IMR-90 (cell line): ENCODE measurements at regions not wholly inside any gene's neighbourhood (a gene's known extent, or its start where the extent isn't known, plus 50 kb on each side); places are given as distances from the start of the nearest gene placed in this dataset.

ENCODE experiments used
- ATAC-seq: fragments of 200-7000 bp; cut with Tn5 transposase; 2 replicates; pipeline ENCODE4 v1.9.1; 2020; ENCODE audit warnings: low read depth, mild to moderate bottlenecking, moderate library complexity
- BruUV-seq: library from RNA; stranded (reverse); fragments of 400-500 nt; replicated peaks from 2 replicates; lab custom pipeline; 2021; lab: Mats Ljungman, UMichigan
- CTCF ChIA-PET: fragments of 300-600 bp; formaldehyde crosslinking; extraction: SDS; loops from one replicate; lab custom pipeline; 2021; ENCODE audit warnings: antibody characterized with exemption; lab: Yijun Ruan, JAX
- POLR2A ChIA-PET: fragments of 300-600 bp; sonication (Branson Sonifier 250); formaldehyde crosslinking; loops from one replicate; lab custom pipeline; 2022; ENCODE audit warnings: antibody characterized with exemption; ENCODE audit not compliant: unreplicated experiment; lab: Charles Lee
- DNase-seq: peaks from one replicate; pipeline ENCODE4 v3.0.0; 2013
- H2AFZ ChIP-seq: replicated peaks from 2 replicates; pipeline ENCODE3; 2013; ENCODE audit warnings: low read length, mild to moderate bottlenecking; ENCODE audit not compliant: poor library complexity
- H2AK5ac ChIP-seq: 2 replicates; pipeline ENCODE4 v1.6.1; 2013; ENCODE audit warnings: low read depth, low read length, inconsistent platforms
- H2AK9ac ChIP-seq: replicated peaks from 2 replicates; pipeline ENCODE3; 2013; ENCODE audit warnings: mild to moderate bottlenecking, low read depth, low read length, moderate library complexity; ENCODE audit not compliant: poor library complexity
- H2BK120ac ChIP-seq: 2 replicates; pipeline ENCODE4 v1.6.1; 2013; ENCODE audit warnings: low read depth, low read length, inconsistent platforms
- H2BK15ac ChIP-seq: 3 replicates; pipeline ENCODE4 v1.6.1; 2013; ENCODE audit warnings: low read depth, low read length, inconsistent platforms
- H2BK20ac ChIP-seq: 2 replicates; pipeline ENCODE4 v1.6.1; 2013; ENCODE audit warnings: low read depth, mild to moderate bottlenecking, inconsistent platforms, low read length, moderate library complexity
- H2BK5ac ChIP-seq: 2 replicates; pipeline ENCODE4 v1.6.1; 2013; ENCODE audit warnings: mild to moderate bottlenecking, low read depth, low read length, inconsistent platforms; ENCODE audit not compliant: poor library complexity, severe bottlenecking
- H3K14ac ChIP-seq: replicated peaks from 2 replicates; pipeline ENCODE4 v1.6.1; 2013; ENCODE audit warnings: low read depth, low read length, inconsistent platforms
- H3K18ac ChIP-seq: 2 replicates; pipeline ENCODE4 v1.6.1; 2013; ENCODE audit warnings: low read depth, low read length, control low read depth
- H3K23ac ChIP-seq: 2 replicates; pipeline ENCODE4 v1.6.1; 2013; ENCODE audit warnings: low read depth, low read length, inconsistent platforms
- H3K27ac ChIP-seq: 2 replicates; pipeline ENCODE4 v1.5.1; 2013; ENCODE audit warnings: mild to moderate bottlenecking, control low read depth, low read length; ENCODE audit not compliant: insufficient read depth
- H3K27me3 ChIP-seq: 2 replicates; pipeline ENCODE4 v1.6.1; 2013; ENCODE audit warnings: low read length; ENCODE audit not compliant: control insufficient read depth, insufficient read depth
- H3K36me3 ChIP-seq: 2 replicates; pipeline ENCODE4 v1.6.1; 2013; ENCODE audit warnings: low read length, mixed read lengths; ENCODE audit not compliant: control insufficient read depth, insufficient read depth
- H3K4ac ChIP-seq: 2 replicates; pipeline ENCODE4 v1.6.1; 2013; ENCODE audit warnings: low read depth, low read length, inconsistent platforms
- H3K4me1 ChIP-seq: 2 replicates; pipeline ENCODE4 v1.6.1; 2013; ENCODE audit warnings: low read length, mixed read lengths; ENCODE audit not compliant: control insufficient read depth, insufficient read depth
- H3K4me2 ChIP-seq: 2 replicates; pipeline ENCODE4 v1.6.1; 2013; ENCODE audit warnings: low read depth, mild to moderate bottlenecking, control low read depth, low read length, moderate library complexity
- H3K4me3 ChIP-seq: 2 replicates; pipeline ENCODE4 v1.5.1; 2013; ENCODE audit warnings: low read depth, mild to moderate bottlenecking, control low read depth, low read length, moderate library complexity; ENCODE audit not compliant: insufficient read depth
- H3K56ac ChIP-seq: 2 replicates; pipeline ENCODE4 v1.6.1; 2013; ENCODE audit warnings: low read length, inconsistent platforms; ENCODE audit not compliant: insufficient read depth; ENCODE audit errors: extremely low read depth
- H3K79me1 ChIP-seq, 2 experiments: 2 replicates each; pipeline ENCODE4 v1.6.1; 2013; ENCODE audit warnings: low read length in 2 of 2, inconsistent platforms in 1 of 2, low read depth in 1 of 2
- H3K9ac ChIP-seq: 2 replicates; pipeline ENCODE4 v1.6.1; 2013; ENCODE audit warnings: low read depth, low read length, control low read depth
- H3K9me1 ChIP-seq: 2 replicates; pipeline ENCODE4 v1.6.1; 2013; ENCODE audit warnings: low read length, inconsistent platforms; ENCODE audit not compliant: insufficient read depth
- H3K9me3 ChIP-seq: 2 replicates; pipeline ENCODE4 v1.6.1; 2013; ENCODE audit warnings: low read length; ENCODE audit not compliant: control insufficient read depth, insufficient read depth
- H4K20me1 ChIP-seq: 2 replicates; pipeline ENCODE4 v1.6.1; 2013; ENCODE audit warnings: low read length, inconsistent platforms; ENCODE audit not compliant: insufficient read depth
- H4K5ac ChIP-seq: 2 replicates; pipeline ENCODE4 v1.6.1; 2013; ENCODE audit warnings: mild to moderate bottlenecking, low read depth, low read length, control low read depth
- H4K8ac ChIP-seq, 2 experiments: 2 replicates each; pipeline ENCODE4 v1.6.1; 2013; ENCODE audit warnings: low read depth in 2 of 2, low read length in 2 of 2, control low read depth in 1 of 2, inconsistent platforms in 1 of 2
- H4K91ac ChIP-seq: 2 replicates; pipeline ENCODE4 v1.6.1; 2013; ENCODE audit warnings: low read depth, low read length, inconsistent platforms; ENCODE audit not compliant: insufficient read depth
- CEBPB ChIP-seq: IDR thresholded peaks from 2 replicates; pipeline ENCODE4 v1.6.1; 2012; ENCODE audit warnings: low read depth, low read length, improper control_type of control experiment
- FOS ChIP-seq: fragments of 150-350 bp; IDR thresholded peaks from 2 replicates; pipeline ENCODE4 v1.6.1; 2016; ENCODE audit warnings: low read depth, low read length
- MAZ ChIP-seq: IDR thresholded peaks from 2 replicates; pipeline ENCODE4 v1.6.1; 2012; ENCODE audit warnings: low read depth, mild to moderate bottlenecking, low read length, improper control_type of control experiment, moderate library complexity, borderline replicate concordance
- NFE2L2 ChIP-seq: fragments of 150-350 bp; IDR thresholded peaks from 2 replicates; pipeline ENCODE4 v1.6.1; 2016; ENCODE audit warnings: low read depth, mild to moderate bottlenecking, low read length
- RAD21 ChIP-seq: IDR thresholded peaks from 2 replicates; pipeline ENCODE4 v1.6.1; 2012; ENCODE audit warnings: low read length, improper control_type of control experiment
- RCOR1 ChIP-seq: IDR thresholded peaks from 2 replicates; pipeline ENCODE4 v1.6.1; 2012; ENCODE audit warnings: mild to moderate bottlenecking, low read length, improper control_type of control experiment; ENCODE audit not compliant: insufficient replicate concordance
- RFX5 ChIP-seq: IDR thresholded peaks from 2 replicates; pipeline ENCODE4 v1.8.0; 2012; ENCODE audit warnings: low read depth, mild to moderate bottlenecking, low read length, moderate library complexity
- SMC3 ChIP-seq: fragments of 150-350 bp; IDR thresholded peaks from 2 replicates; pipeline ENCODE4 v1.6.1; 2016; ENCODE audit warnings: low read depth, mild to moderate bottlenecking, antibody characterized with exemption, low read length, moderate library complexity
- WGBS, 2 experiments: methylation state at CpG; one replicate each; pipeline versions ENCODE4 v1.1.5 to v1.1.7; 2013; ENCODE audit warnings: missing lambda C conversion rate in 2 of 2; ENCODE audit not compliant: insufficient read length in 1 of 2; ENCODE audit errors: extremely low coverage in 2 of 2; 5-methylcytosine and 5-hydroxymethylcytosine counted together
- dilution Hi-C: fragments of 300-500 bp; cut with HindIII; formaldehyde crosslinking; loops from one replicate; pipeline ENCODE4 v1.14.3; 2018; ENCODE audit warnings: low sequenced_read_pairs; ENCODE audit not compliant: unreplicated experiment
- in situ Hi-C: fragments of 300-500 bp; cut with MboI; formaldehyde crosslinking; loops from 3 replicates; pipeline ENCODE4 v1.14.3; 2019; ENCODE audit warnings: low sequenced_read_pairs, inconsistent platforms, mixed read lengths
- intact Hi-C: fragments of 100-400 bp; cut with micrococcal nuclease; formaldehyde crosslinking; loops from 2 replicates; pipeline ENCODE4 v1.10.0; 2022

DNA sequence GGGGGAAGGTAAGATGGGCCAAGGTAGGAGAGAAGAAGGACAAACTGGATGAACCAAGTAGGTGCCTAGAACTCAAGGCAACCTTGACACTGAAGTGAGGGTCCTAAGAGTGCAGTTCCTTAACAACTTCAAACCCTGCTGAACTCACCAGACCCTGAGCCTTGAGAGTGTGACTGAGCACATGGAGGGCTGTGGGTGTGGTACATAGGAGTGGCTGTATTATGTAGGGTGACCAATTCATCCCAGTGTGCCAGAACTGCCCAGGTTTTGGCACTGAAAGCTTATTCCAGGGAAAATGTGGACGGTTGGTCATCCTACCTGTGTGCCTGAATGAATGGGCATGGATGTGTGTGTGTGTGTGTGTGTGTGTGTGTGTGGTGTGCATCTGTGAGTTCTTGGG lies 281.8 kb downstream of the DHX35 start:
- no peak overlapping the region for H3K4me2 ChIP-seq
- BruUV-seq, result no TSS peak

More for the DNA sequence above, 281.8 kb downstream of the DHX35 start:
- no peak overlapping the region for H2BK5ac ChIP-seq
- dilution Hi-C loops (no loop called here), in situ Hi-C loops (no loop called here), intact Hi-C loops (no loop called here)
- CTCF ChIA-PET, result no interaction called here
- no peaks in the 10 kb centered on the region for H3K4me1 ChIP-seq
- H3K27ac ChIP-seq, result no peak overlapping the region
- no peak overlapping the region for H3K9ac ChIP-seq
- no peak overlapping the region for H3K23ac ChIP-seq
- no peak overlapping the region for H2BK20ac ChIP-seq
- H3K14ac ChIP-seq, result no peak overlapping the region
- H3K27me3 ChIP-seq, result no peaks in the 10 kb centered on the region
- H3K79me1 ChIP-seq, result no peaks in the 10 kb centered on the region
- no peaks in the 10 kb centered on the region for H4K20me1 ChIP-seq
- H4K5ac ChIP-seq, result no peak overlapping the region
- POLR2A ChIA-PET, result no interaction called here
- H3K56ac ChIP-seq, result no peak overlapping the region
- WGBS, 2 experiments, result 40% methylated on average over 1 of the region's 1 CpG; no CpG with 5 or more reads in 1 of the 2 experiments
- TF ChIP-seq RAD21 (no peak), SMC3 (no peak), MAZ (no peak), RFX5 (no peak), RCOR1 (no peak), NFE2L2 (no peak), FOS (no peak), CEBPB (no peak)
- no peak for ATAC-seq
- no peak overlapping the region for H2AK9ac ChIP-seq
- H3K36me3 ChIP-seq, result no peaks in the 10 kb centered on the region
- no peak overlapping the region for H2AFZ ChIP-seq
- no peak overlapping the region for H4K91ac ChIP-seq
- no peak overlapping the region for H2BK15ac ChIP-seq
- H2BK120ac ChIP-seq, result no peak overlapping the region
- no peak overlapping the region for H2AK5ac ChIP-seq
- no peak overlapping the region for H3K4me3 ChIP-seq
- no peak overlapping the region for H4K8ac ChIP-seq
- H3K18ac ChIP-seq, result no peak overlapping the region
- DNase-seq, result no peak
- H3K4ac ChIP-seq, result no peak overlapping the region
- H3K9me1 ChIP-seq, result no peaks in the 10 kb centered on the region
- no peaks in the 10 kb centered on the region for H3K9me3 ChIP-seq
